Liver (tissue), 3 donors: ENCODE measurements at regions not wholly inside any gene's neighbourhood (a gene's known extent, or its start where the extent isn't known, plus 50 kb on each side); places are given as distances from the start of the nearest gene placed in this dataset.

Experiments used
- CTCF ChIP-seq: fragments of 150-350 bp; IDR thresholded peaks from 2 replicates; pipeline ENCODE4 v1.5.1; 2017; ENCODE audit warnings: improper control_type of control experiment, low read depth, low read length; ENCODE audit not compliant: missing input control
- EGR1 ChIP-seq, 2 donors: IDR thresholded peaks; 2 replicates each; pipeline ENCODE4 v1.6.1; 2016 to 2018; ENCODE audit warnings: antibody characterized with exemption in 2 of 2, low read depth in 2 of 2
- JUND ChIP-seq, 2 donors: IDR thresholded peaks; 2 replicates each; pipeline ENCODE4 v1.6.1; 2016; ENCODE audit warnings: antibody characterized with exemption in 2 of 2
- MAX ChIP-seq: IDR thresholded peaks from 2 replicates; pipeline ENCODE4 v1.6.1; 2016; ENCODE audit warnings: antibody characterized with exemption
- REST ChIP-seq: IDR thresholded peaks from 2 replicates; pipeline ENCODE4 v1.6.1; 2016; ENCODE audit warnings: antibody characterized with exemption, mild to moderate bottlenecking
- SP1 ChIP-seq: IDR thresholded peaks from 2 replicates; pipeline ENCODE4 v1.6.1; 2018; ENCODE audit warnings: antibody characterized with exemption, mild to moderate bottlenecking
- donor health status: healthy.
- donor health status: healthy.

- TF ChIP-seq CTCF (no peak), SP1 (no peak), MAX (no peak), REST (no peak), EGR1 (IDR thresholded peaks at IDR 0.05; ENCODE audit: low read depth in 2 of 2) (no peak), JUND (IDR thresholded peaks at IDR 0.05) (no peak)
Observed at GRCh38 chr5:92637247-92637646, 943.8 kb downstream of the NR2F1-AS1 start.
